MG63 (cell line): ENCODE measurements at regions not wholly inside any gene's neighbourhood (a gene's known extent, or its start where the extent isn't known, plus 50 kb on each side); places are given as distances from the start of the nearest gene placed in this dataset.

Experiments used
- DNase-seq: peaks from one replicate; pipeline ENCODE4 v3.0.0-alpha.2; 2020
- H3K27me3 ChIP-seq: fragments of 250-450 bp; sonication (Bioruptor Pico); 2 replicates; pipeline ENCODE4 v1.5.1; 2020; ENCODE audit warnings: mild to moderate bottlenecking, moderate library complexity
- H3K36me3 ChIP-seq: fragments of 250-450 bp; sonication (Bioruptor Pico); 2 replicates; pipeline ENCODE4 v1.5.1; 2020; ENCODE audit warnings: mild to moderate bottlenecking, moderate library complexity
- H3K4me3 ChIP-seq: fragments of 250-450 bp; sonication (Bioruptor Pico); 2 replicates; pipeline ENCODE4 v1.5.1; 2020; ENCODE audit warnings: mild to moderate bottlenecking, moderate library complexity
- H3K9me3 ChIP-seq: fragments of 250-450 bp; sonication (Bioruptor Pico); 2 replicates; pipeline ENCODE4 v1.5.1; 2020; ENCODE audit warnings: mild to moderate bottlenecking, moderate library complexity

DNA sequence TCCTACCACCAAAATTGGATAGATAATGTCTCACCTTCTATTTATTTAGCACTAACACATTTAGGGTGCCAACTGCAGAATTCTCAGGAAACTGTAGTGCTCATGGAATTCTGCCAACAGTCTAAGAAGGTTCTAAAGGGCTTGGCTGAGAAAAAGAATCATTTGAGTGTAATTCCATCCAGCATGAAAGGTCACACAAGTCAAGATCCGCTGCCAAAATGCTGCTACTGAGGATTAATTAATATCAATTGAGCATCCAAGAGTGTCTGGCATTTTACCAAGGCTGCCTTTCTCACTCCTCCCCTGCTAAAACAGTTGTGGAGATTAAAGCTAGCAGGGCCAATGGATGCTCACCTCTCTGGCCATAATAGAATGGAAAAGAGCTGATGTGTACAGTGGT, 112.7 kb downstream of the FHL5 start:
- Histone ChIP-seq H3K36me3 (no peaks in the 10 kb centered on the region), H3K9me3 (no peaks in the 10 kb centered on the region)
- DNase-seq: no peak

More for the DNA sequence above, 112.7 kb downstream of the FHL5 start:
- no peak overlapping the region for H3K4me3 ChIP-seq
- no peaks in the 10 kb centered on the region for H3K27me3 ChIP-seq
